ENCODE measurements at regions not wholly inside any gene's neighbourhood (a gene's known extent, or its start where the extent isn't known, plus 50 kb on each side); places are given as distances from the start of the nearest gene placed in this dataset.

- DNase-seq (ENCODE audit: low read depth in 1 of 2, low spot score in 1 of 2), result no peak
- no peak overlapping the region for H3K27ac ChIP-seq (replicated peaks)
- TF ChIP-seq POLR2AphosphoS5 (IDR thresholded peaks at IDR 0.05; ENCODE audit: low read depth) (no peak), GABPA (IDR thresholded peaks at IDR 0.05; ENCODE audit: low read depth) (no peak), REST (IDR thresholded peaks at IDR 0.05; ENCODE audit: insufficient replicate concordance, low read depth) (no peak), CTCF (IDR thresholded peaks at IDR 0.05; ENCODE audit: insufficient read depth, low read length) (no peak), SPI1 (IDR thresholded peaks at IDR 0.05; ENCODE audit: borderline replicate concordance, low read depth) (no peak)
Observed at GRCh38 chr2:128455721-128456050, 137.0 kb upstream of the HS6ST1 start.

GRCh38 chr2:128456281-128456680, 137.6 kb upstream of the HS6ST1 start:
- no peaks in the 10 kb centered on the region for H3K27me3 ChIP-seq (ENCODE audit: insufficient read depth, poor library complexity, severe bottlenecking)
- no peak for TF ChIP-seq CTCF (IDR thresholded peaks at IDR 0.05; ENCODE audit: insufficient read depth, low read length)
- no peak for TF ChIP-seq REST (IDR thresholded peaks at IDR 0.05; ENCODE audit: insufficient replicate concordance, low read depth)
- TF ChIP-seq POLR2AphosphoS5 (IDR thresholded peaks at IDR 0.05; ENCODE audit: low read depth), result no peak

More at GRCh38 chr2:128455721-128456050, 137.0 kb upstream of the HS6ST1 start:
- no peaks in the 10 kb centered on the region for H3K27me3 ChIP-seq (ENCODE audit: insufficient read depth, poor library complexity, severe bottlenecking)
- no peak overlapping the region for H3K4me3 ChIP-seq (replicated peaks; ENCODE audit: insufficient read depth, low read length)

GRCh38 chr2:128457006-128457604, 138.4 kb upstream of the HS6ST1 start:
- TF ChIP-seq GABPA (IDR thresholded peaks at IDR 0.05; ENCODE audit: low read depth), result no peak
- no peak for TF ChIP-seq POLR2AphosphoS5 (IDR thresholded peaks at IDR 0.05; ENCODE audit: low read depth)
- no peak for TF ChIP-seq REST (IDR thresholded peaks at IDR 0.05; ENCODE audit: insufficient replicate concordance, low read depth)
- no peak for TF ChIP-seq CTCF (IDR thresholded peaks at IDR 0.05; ENCODE audit: insufficient read depth, low read length)
- TF ChIP-seq SPI1 (IDR thresholded peaks at IDR 0.05; ENCODE audit: borderline replicate concordance, low read depth), result no peak
- no peak for DNase-seq (ENCODE audit: low read depth in 1 of 2, low spot score in 1 of 2)
- Histone ChIP-seq H3K4me3 (replicated peaks; ENCODE audit: insufficient read depth, low read length) (no peak overlapping the region), H3K27ac (replicated peaks) (no peak overlapping the region), H3K27me3 (ENCODE audit: insufficient read depth, poor library complexity, severe bottlenecking) (no peaks in the 10 kb centered on the region)

More at GRCh38 chr2:128456281-128456680, 137.6 kb upstream of the HS6ST1 start:
- Histone ChIP-seq H3K4me3 (replicated peaks; ENCODE audit: insufficient read depth, low read length) (no peak overlapping the region), H3K27ac (replicated peaks) (no peak overlapping the region)
- no peak for DNase-seq (ENCODE audit: low read depth in 1 of 2, low spot score in 1 of 2)

All from HL-60 (cell line).